ENCODE measurements at regions not wholly inside any gene's neighbourhood (a gene's known extent, or its start where the extent isn't known, plus 50 kb on each side); places are given as distances from the start of the nearest gene placed in this dataset.

- TF ChIP-seq CTCF (IDR thresholded peaks at IDR 0.05) (no peak), POLR2A (IDR thresholded peaks at IDR 0.05) (no peak)
Measured at GRCh38 chr7:96377399-96377798, 55.5 kb upstream of the SLC25A13 start.

All from Peyer's patch (tissue), 4 donors.